ENCODE measurements at regions not wholly inside any gene's neighbourhood (a gene's known extent, or its start where the extent isn't known, plus 50 kb on each side); places are given as distances from the start of the nearest gene placed in this dataset.
"Not testable (repeated sequence)": the region's sequence is repeated elsewhere in the genome, so short reads cannot be mapped to it uniquely, and the experiment has no call there.

DNA sequence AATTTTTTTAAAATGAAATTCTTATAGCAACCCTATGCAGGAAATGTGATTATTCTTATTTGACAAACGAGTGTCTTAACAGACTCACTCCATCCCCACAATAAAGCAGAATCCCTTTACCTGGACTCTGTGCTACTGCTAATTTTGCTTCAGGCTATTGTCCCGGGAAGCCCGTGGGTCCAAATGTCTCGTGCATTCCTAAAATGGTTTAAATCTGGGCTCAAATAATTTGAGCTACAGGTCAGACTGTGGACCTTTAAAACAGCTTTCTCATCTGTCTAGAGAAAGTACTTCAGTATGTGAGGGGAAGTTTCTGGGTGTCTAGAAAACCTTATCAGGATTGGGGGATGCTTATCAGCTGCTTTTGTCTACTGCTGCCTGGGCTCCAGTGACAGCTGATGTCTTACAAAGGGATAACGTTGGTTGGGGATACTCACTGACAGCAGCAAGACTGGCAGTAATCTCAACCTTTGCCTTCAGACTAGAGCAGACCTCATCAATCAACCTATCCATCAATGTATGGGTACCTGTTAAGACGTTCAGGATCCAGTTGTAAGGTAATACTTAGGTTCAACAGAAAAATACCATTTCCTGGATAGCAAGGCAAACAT is 197.9 kb upstream of the CDH11 start:
- no peaks in the 10 kb centered on the region for H3K4me1 Mint-ChIP-seq (ENCODE audit: low read depth)
- H3K27ac Mint-ChIP-seq: no peak overlapping the region
- no peak overlapping the region for H3K4me3 Mint-ChIP-seq
- no peaks in the 10 kb centered on the region for H3K9me3 Mint-ChIP-seq
- no peaks in the 10 kb centered on the region for H3K36me3 Mint-ChIP-seq (ENCODE audit: low read depth)
- no peaks in the 10 kb centered on the region for H3K27me3 Mint-ChIP-seq (ENCODE audit: insufficient read depth)
- DNase-seq (ENCODE audit: low spot score): no peak
- intact Hi-C loops (cut with micrococcal nuclease): loop anchor here (2.0 kb wide), 1 partner anchor 193 kb away; no protein-coding TSS in a partner anchor

- Mint-ChIP-seq H3K9me3 (no peaks in the 10 kb centered on the region), H3K4me1 (ENCODE audit: low read depth) (no peaks in the 10 kb centered on the region), H3K4me3 (no peak overlapping the region), H3K27ac (no peak overlapping the region), H3K27me3 (ENCODE audit: insufficient read depth) (no peaks in the 10 kb centered on the region), H3K36me3 (ENCODE audit: low read depth) (no peaks in the 10 kb centered on the region)
- DNase-seq (ENCODE audit: low spot score): no peak
- intact Hi-C loops (cut with micrococcal nuclease): no loop called here
These were observed 196.9 kb upstream of the CDH11 start for GRCh38 chr16:65318590-65319257.

- Mint-ChIP-seq H3K4me3 (no peak overlapping the region), H3K36me3 (ENCODE audit: low read depth) (no peaks in the 10 kb centered on the region), H3K4me1 (ENCODE audit: low read depth) (no peaks in the 10 kb centered on the region), H3K27ac (no peak overlapping the region), H3K27me3 (ENCODE audit: insufficient read depth) (no peaks in the 10 kb centered on the region), H3K9me3 (no peaks in the 10 kb centered on the region)
- intact Hi-C loops (cut with micrococcal nuclease): no loop called here
- DNase-seq (ENCODE audit: low spot score): no peak
These were observed 196.3 kb upstream of the CDH11 start for GRCh38 chr16:65318138-65318537.

DNA sequence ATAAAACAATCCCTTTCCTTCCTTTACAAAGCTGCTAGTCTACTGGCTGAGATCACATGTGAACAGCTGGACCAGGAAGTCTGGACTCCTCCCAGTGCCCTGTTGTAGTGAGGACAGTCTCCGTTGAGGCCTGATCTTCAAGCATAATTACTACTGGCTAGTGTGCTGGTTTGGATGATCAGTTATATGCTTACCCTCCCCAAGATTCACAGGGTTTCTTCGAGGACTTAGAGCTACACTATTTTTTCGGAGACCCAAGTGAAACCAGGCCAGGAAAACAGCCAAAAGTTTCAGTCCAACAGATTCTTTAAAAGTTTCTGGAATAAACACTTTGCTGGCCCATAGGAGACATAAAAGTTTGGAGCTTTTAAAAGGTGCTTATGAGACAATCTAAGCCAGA is 194.9 kb upstream of the CDH11 start:
- intact Hi-C loops (cut with micrococcal nuclease): no loop called here
- Mint-ChIP-seq H3K27me3 (ENCODE audit: insufficient read depth) (no peaks in the 10 kb centered on the region), H3K4me1 (ENCODE audit: low read depth) (no peaks in the 10 kb centered on the region), H3K27ac (no peak overlapping the region), H3K4me3 (no peak overlapping the region), H3K9me3 (no peaks in the 10 kb centered on the region), H3K36me3 (ENCODE audit: low read depth) (no peaks in the 10 kb centered on the region)
- DNase-seq (ENCODE audit: low spot score): no peak

DNA sequence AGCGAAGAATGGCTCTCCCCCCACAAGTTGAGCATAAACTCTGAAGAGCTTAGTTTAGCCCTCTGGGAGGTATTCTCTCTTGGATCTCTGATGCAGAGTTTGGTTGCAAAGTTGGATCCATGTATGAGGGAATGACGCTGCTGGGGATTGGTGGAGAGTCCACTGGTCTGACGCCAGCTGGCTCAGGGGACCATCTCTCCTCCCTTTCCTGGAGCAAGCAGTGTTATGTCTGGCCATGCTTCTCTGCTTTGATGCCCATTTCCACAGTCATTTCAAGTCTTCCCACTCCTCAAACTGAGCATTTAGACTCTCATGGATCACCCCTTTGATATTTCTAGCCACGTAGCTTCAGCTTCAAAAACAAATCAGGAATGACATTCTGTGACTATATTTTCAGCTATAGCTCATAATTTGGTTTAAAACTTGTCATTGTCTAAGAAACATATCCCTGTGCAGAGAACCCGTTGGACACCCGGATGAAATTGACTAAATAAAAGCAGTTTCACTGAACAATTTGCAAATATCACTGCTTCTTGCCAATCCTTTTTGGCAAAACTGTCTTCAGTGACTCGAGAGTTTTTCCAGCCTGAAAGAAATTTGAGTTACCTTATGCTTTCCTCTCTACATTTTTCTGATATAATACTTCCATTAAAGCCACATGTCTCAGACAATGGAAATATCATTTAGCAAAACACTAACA is 193.4 kb upstream of the CDH11 start:
- Mint-ChIP-seq H3K9me3 (no peaks in the 10 kb centered on the region), H3K36me3 (ENCODE audit: low read depth) (no peaks in the 10 kb centered on the region), H3K27ac (no peak overlapping the region), H3K27me3 (ENCODE audit: insufficient read depth) (no peaks in the 10 kb centered on the region), H3K4me1 (ENCODE audit: low read depth) (no peaks in the 10 kb centered on the region), H3K4me3 (no peak overlapping the region)
- intact Hi-C loops (cut with micrococcal nuclease): no loop called here
- no peak for DNase-seq (ENCODE audit: low spot score)

DNA sequence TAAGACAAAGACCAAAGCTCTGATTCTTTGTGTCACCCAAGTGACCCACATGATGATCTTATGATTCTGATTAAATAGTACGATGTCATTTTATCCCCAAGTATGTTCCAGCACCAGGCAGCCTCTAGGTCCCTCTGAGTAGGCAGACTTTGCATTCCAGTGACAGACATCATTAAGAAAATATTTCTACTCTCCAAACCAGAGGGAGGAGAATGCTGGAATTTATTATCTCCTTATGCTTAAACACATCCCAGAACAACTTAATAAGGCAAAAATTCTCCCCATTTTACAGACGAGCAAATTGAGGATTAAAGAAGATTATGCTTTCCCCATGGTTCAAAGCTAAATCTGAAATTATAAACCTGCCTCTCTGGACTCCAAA is 192.8 kb upstream of the CDH11 start:
- H3K36me3 Mint-ChIP-seq (ENCODE audit: low read depth): no peaks in the 10 kb centered on the region

GRCh38 chr16:65313936-65314626 is 192.2 kb upstream of the CDH11 start:
- no peaks in the 10 kb centered on the region for H3K27me3 Mint-ChIP-seq (ENCODE audit: insufficient read depth)
- H3K36me3 Mint-ChIP-seq (ENCODE audit: low read depth): no peaks in the 10 kb centered on the region
- H3K9me3 Mint-ChIP-seq: no peaks in the 10 kb centered on the region
- H3K27ac Mint-ChIP-seq: no peak overlapping the region
- H3K4me3 Mint-ChIP-seq: no peak overlapping the region
- intact Hi-C loops (cut with micrococcal nuclease): no loop called here
- DNase-seq (ENCODE audit: low spot score): no peak
- no peaks in the 10 kb centered on the region for H3K4me1 Mint-ChIP-seq (ENCODE audit: low read depth)

More for the DNA sequence above, 192.8 kb upstream of the CDH11 start:
- Mint-ChIP-seq H3K27me3 (ENCODE audit: insufficient read depth) (no peaks in the 10 kb centered on the region), H3K9me3 (no peaks in the 10 kb centered on the region), H3K4me3 (no peak overlapping the region), H3K4me1 (ENCODE audit: low read depth) (no peaks in the 10 kb centered on the region), H3K27ac (no peak overlapping the region)
- DNase-seq (ENCODE audit: low spot score): no peak
- intact Hi-C loops (cut with micrococcal nuclease): no loop called here

- DNase-seq (ENCODE audit: low spot score): no peak
- Mint-ChIP-seq H3K4me3 (no peak overlapping the region), H3K4me1 (ENCODE audit: low read depth) (no peaks in the 10 kb centered on the region), H3K9me3 (no peaks in the 10 kb centered on the region), H3K36me3 (ENCODE audit: low read depth) (no peaks in the 10 kb centered on the region), H3K27ac (no peak overlapping the region), H3K27me3 (ENCODE audit: insufficient read depth) (no peaks in the 10 kb centered on the region)
- intact Hi-C loops (cut with micrococcal nuclease): no loop called here
These were observed 190.9 kb upstream of the CDH11 start for GRCh38 chr16:65312795-65313194.

DNA sequence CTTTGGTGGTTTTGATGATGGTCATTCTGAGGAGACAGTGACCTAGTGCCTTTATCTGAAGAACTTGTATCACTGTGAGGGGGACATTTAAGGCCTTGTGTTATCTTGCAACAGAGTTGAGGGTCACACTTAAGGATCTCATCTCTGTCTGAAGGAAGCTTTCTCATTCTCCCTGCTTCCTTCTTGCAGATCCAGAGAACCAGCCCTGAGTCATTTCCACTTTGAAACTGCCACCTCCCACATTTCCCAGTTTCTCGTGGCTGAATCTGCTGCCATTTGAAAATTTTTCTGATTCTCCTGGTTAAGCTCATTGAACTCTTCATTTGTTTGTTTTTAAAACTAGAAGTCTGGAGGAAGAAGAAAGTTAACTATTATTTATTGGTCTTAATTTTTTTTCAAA is 190.2 kb upstream of the CDH11 start:
- intact Hi-C loops (cut with micrococcal nuclease): no loop called here
- Mint-ChIP-seq H3K4me3 (no peak overlapping the region), H3K27ac (no peak overlapping the region), H3K9me3 (no peaks in the 10 kb centered on the region), H3K4me1 (ENCODE audit: low read depth) (no peaks in the 10 kb centered on the region), H3K36me3 (ENCODE audit: low read depth) (no peaks in the 10 kb centered on the region), H3K27me3 (ENCODE audit: insufficient read depth) (no peaks in the 10 kb centered on the region)
- no peak for DNase-seq (ENCODE audit: low spot score)

DNA sequence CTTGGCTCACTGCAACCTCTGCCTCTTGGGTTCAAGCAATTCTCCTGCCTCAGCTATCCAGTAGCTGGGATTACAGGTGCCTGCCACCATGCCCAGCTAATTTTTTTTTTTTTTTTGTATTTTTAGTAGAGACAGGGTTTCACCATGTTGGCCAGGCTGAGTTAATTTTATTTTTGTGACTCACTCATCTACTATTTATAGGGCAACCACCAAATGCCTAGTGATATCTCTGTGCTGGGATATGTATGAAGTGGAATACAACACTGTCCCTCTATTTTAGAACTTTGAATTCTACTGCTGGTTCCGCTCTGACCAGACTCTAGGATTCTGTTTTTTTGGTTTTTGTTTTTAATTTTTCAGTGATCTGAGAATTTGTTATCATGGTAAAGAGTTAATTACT is 188.6 kb upstream of the CDH11 start:
- H3K36me3 Mint-ChIP-seq (ENCODE audit: low read depth); H3K9me3 Mint-ChIP-seq; H3K27me3 Mint-ChIP-seq (ENCODE audit: insufficient read depth); H3K4me3 Mint-ChIP-seq; intact Hi-C loops (cut with micrococcal nuclease); DNase-seq (ENCODE audit: low spot score); H3K27ac Mint-ChIP-seq; H3K4me1 Mint-ChIP-seq (ENCODE audit: low read depth): not testable (repeated sequence)

DNA sequence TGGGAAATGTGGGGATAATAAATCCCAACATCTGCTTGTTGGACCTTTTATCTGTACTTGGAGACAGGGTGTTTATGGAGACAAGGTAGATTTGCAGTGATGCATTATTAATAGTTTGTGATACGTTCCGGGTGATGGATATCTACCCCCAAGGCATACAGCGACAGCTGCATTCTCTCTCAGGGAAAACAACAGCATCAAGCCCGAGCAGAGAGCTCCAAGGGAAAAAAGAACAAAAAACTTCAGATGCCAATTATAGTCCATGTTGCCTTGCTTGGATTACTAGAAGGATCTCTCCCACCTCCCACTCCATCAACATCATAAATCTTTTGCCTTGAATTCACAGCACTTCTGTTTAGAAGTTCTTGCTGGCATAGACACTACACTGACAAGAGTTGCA is 187.5 kb upstream of the CDH11 start:
- Mint-ChIP-seq H3K4me1 (ENCODE audit: low read depth) (no peaks in the 10 kb centered on the region), H3K36me3 (ENCODE audit: low read depth) (no peaks in the 10 kb centered on the region)
- intact Hi-C loops (cut with micrococcal nuclease): no loop called here

GRCh38 chr16:65308506-65308905 is 186.6 kb upstream of the CDH11 start:
- Mint-ChIP-seq H3K9me3 (no peaks in the 10 kb centered on the region), H3K27me3 (ENCODE audit: insufficient read depth) (no peaks in the 10 kb centered on the region), H3K36me3 (ENCODE audit: low read depth) (no peaks in the 10 kb centered on the region), H3K4me1 (ENCODE audit: low read depth) (no peaks in the 10 kb centered on the region), H3K27ac (no peak overlapping the region), H3K4me3 (no peak overlapping the region)
- intact Hi-C loops (cut with micrococcal nuclease): no loop called here
- DNase-seq (ENCODE audit: low spot score): no peak

More for the DNA sequence above, 187.5 kb upstream of the CDH11 start:
- DNase-seq (ENCODE audit: low spot score): no peak
- no peak overlapping the region for H3K4me3 Mint-ChIP-seq
- H3K9me3 Mint-ChIP-seq: no peaks in the 10 kb centered on the region
- no peak overlapping the region for H3K27ac Mint-ChIP-seq
- no peaks in the 10 kb centered on the region for H3K27me3 Mint-ChIP-seq (ENCODE audit: insufficient read depth)

DNA sequence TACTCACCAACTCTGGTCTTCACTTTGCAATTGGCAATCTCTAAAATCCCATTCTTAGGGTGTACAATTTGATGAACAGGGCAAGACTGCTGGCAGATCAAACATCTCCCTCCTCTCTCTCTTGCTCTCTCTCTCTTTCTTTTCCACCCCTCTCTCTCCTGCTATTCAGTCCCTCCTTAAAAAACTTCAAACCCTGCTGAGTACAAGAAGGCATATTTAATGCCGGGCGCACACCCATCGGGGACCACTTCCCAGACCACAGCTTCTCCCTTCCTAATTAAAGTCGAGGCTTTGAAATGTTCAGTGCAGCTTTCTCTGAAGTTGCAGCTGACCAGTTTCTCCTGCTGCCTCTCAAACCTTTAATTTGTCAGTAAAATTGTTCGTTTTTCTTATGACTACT is 185.4 kb upstream of the CDH11 start:
- Mint-ChIP-seq H3K36me3 (ENCODE audit: low read depth) (no peaks in the 10 kb centered on the region), H3K4me1 (ENCODE audit: low read depth) (no peaks in the 10 kb centered on the region), H3K27ac (no peak overlapping the region), H3K9me3 (no peaks in the 10 kb centered on the region), H3K4me3 (no peak overlapping the region), H3K27me3 (ENCODE audit: insufficient read depth) (no peaks in the 10 kb centered on the region)
- no peak for DNase-seq (ENCODE audit: low spot score)
- intact Hi-C loops (cut with micrococcal nuclease): no loop called here
